ENCODE measurements at regions not wholly inside any gene's neighbourhood (a gene's known extent, or its start where the extent isn't known, plus 50 kb on each side); places are given as distances from the start of the nearest gene placed in this dataset.

GRCh38 chr6:14862845-14863244, 383.0 kb upstream of the JARID2 start:
- no peak for TF ChIP-seq POLR2AphosphoS5 (IDR thresholded peaks at IDR 0.05; ENCODE audit: low read depth, low read length)
- no peak for TF ChIP-seq FOXP2 (optimal IDR thresholded peaks at IDR 0.05; ENCODE audit: borderline replicate concordance, extremely low read depth, extremely low read length, insufficient read depth)
- TF ChIP-seq TAF1 (IDR thresholded peaks at IDR 0.05; ENCODE audit: borderline replicate concordance, insufficient read depth, low read length) = no peak
- no peak for TF ChIP-seq SIN3A (IDR thresholded peaks at IDR 0.05; ENCODE audit: borderline replicate concordance, insufficient read depth, low read length)
